SKM-1 (cell line): ENCODE measurements at regions not wholly inside any gene's neighbourhood (a gene's known extent, or its start where the extent isn't known, plus 50 kb on each side); places are given as distances from the start of the nearest gene placed in this dataset.

Experiments
- DNase-seq: peaks from one replicate; lab custom pipeline; 2025; ENCODE audit not compliant: unreplicated experiment; lab: John Stamatoyannopoulos, UW

- DNase-seq: no peak
These were observed 69.0 kb upstream of the ASAP2 start for GRCh38 chr2:9137379-9138150.

DNA sequence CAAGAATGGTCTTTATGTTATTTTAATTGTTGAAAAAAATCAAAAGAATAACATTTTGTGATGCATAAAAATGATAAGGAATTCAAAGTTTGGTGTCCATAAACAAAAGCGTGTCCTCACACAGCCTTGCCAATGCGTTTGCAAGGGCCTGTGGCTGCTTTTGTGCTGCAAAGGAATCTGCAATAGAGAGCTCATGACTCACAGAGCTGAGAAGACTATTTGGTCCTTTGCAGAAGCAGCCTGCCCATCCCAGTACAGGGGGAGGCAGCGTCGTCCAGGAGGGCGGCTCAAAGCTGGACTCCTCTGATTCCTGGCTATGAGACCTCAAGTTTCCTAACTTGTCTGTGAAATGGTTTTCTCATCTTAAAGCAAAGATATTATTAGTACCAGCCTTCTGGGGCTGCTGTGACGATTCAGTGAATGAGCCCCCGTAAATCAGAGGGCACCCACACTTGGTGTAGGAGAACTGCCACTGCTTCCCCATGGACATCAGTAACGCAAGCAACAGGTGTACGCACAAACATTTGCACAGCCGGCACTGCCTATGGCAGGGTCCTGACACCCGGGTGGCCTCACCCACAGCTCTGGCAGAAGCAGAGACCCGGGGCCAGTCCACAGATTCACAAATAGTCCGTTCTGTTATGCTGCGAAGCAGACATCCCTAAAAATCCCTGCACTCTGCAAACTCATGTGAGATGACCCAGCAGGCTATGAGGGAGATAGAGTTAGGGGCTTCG is 70.6 kb upstream of the ASAP2 start:
- DNase-seq: no peak

DNA sequence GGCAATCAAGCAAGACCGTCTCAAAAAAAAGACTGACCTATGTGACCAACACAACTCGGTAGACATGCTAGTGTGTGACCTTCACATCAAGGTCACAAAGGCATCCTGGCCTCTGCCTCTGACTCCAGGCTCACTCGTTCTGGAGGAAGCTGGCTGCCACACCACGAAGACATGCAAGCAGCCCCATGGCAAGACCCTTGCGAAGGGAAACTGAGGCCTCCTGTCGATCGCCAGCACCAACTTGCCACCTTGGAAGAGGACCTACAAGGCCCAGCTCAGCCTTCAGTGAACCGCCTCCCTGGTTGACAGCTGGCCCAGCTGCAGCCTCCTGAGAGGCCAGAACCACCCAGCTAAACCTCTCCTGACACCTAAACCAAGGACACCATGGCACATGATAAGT is 79.3 kb upstream of the ASAP2 start:
- no peak for DNase-seq

DNA sequence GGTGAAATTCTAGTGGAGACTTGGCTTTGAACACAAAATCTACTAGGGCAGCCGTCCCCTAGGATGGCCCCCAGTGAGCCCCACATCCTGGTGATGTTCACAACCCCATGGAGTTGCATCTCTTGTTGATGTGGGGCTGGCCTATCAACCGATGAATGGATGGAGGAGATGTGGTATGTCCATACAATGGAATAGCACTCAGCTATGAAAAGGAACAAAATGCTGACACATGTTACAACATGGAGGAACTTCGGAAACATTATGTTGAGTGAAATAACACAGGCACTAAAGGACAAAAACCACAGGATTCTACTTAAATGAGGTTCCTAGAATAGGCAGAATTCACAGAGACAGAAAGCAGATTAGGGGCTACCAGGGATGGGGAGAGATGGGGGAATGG is 80.1 kb upstream of the ASAP2 start:
- no peak for DNase-seq

- DNase-seq: no peak
These were observed 82.3 kb upstream of the ASAP2 start for GRCh38 chr2:9124231-9124741.

- no peak for DNase-seq
These were observed 83.5 kb upstream of the ASAP2 start for GRCh38 chr2:9123069-9123468.

DNA sequence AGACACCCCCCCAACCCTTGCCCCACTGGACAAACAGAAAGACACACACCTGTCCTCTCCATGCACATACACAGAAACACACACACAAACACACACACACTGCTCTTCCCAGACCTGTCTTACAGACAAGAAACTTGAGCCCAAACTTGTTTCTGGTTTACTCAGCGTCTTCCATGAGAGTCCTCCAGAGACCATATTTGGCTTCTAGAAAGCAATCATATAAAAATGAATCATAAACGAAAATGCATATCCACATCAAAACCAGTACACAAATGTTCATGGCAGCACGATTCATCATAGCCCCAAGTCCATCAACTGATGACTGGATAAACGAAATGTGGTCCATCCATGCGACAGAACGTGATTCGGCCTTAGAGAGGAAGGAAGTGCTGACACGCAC is 84.2 kb upstream of the ASAP2 start:
- no peak for DNase-seq

GRCh38 chr2:9118383-9118960 is 88.1 kb upstream of the ASAP2 start:
- DNase-seq: no peak

- DNase-seq: no peak
These were observed 91.4 kb upstream of the ASAP2 start for GRCh38 chr2:9115229-9115628.

- DNase-seq: no peak
These were observed 92.2 kb upstream of the ASAP2 start for GRCh38 chr2:9114458-9114857.

GRCh38 chr2:9113916-9114315 is 92.7 kb upstream of the ASAP2 start:
- no peak for DNase-seq

- DNase-seq: no peak
These were observed 93.3 kb upstream of the ASAP2 start for GRCh38 chr2:9113262-9113661.

DNA sequence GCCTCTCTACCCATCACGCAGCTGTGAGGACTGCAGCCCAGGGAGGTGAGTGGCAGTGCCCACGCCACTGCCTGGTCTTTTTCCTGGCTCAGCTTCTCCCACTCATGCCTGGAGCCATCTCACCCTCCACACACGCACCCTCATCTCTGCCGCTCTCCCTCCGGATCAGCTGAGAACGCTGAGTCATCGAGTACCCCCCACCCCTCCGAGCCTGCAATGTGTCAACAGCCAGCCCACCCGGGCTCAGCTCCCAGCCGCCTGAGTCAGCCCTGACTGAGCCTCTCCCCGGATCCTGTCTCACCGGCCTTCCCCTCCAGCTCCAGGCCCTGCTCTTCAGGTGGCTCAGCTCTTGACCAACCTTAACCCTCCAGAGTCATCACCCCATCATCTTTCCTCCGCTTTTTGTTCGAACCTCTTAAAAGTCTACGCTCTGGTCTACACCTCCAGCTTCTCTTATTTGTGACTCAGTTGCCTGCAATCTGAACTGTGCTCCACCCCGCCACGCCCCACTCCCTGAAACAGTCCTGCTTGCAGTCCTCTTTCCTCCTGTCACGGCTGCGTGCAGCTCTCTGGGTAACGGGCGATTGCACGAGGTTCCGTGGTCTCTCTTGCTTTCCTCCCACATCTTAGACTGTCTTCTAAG is 94.4 kb upstream of the ASAP2 start:
- no peak for DNase-seq

DNA sequence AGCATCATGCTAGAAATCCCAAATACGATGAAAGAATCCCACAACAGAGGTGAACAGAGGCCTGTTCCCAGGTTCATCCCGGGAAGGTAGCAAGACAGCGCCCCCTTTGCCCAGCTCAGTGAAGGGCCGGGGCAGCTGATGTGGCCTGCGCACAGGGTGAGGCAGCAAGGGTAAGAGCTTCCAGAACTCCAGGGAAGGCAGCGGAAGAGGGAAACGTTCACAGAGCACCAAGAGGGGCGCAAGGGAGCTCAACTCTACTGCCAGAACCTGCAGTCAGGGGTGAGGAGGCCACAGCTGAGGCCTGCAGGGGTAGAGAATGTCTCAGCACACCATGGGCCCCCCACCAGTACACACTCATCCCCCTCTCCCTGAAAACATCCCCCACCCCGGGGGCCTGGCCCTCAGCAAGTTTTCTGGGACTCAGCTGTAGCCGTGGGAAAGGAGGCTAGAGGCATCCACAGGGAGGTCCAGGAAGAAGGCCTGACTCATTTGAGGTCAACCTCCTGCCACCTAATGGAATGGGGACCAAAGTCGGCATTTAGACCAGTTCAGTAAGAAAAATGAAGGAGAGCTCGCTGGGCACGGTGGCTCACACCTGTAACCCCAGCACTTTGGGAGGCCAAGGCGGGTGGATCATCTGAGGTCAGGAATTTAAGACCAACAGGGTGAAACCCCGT is 95.6 kb upstream of the ASAP2 start:
- no peak for DNase-seq

GRCh38 chr2:9110346-9110884 is 96.2 kb upstream of the ASAP2 start:
- DNase-seq: no peak

DNA sequence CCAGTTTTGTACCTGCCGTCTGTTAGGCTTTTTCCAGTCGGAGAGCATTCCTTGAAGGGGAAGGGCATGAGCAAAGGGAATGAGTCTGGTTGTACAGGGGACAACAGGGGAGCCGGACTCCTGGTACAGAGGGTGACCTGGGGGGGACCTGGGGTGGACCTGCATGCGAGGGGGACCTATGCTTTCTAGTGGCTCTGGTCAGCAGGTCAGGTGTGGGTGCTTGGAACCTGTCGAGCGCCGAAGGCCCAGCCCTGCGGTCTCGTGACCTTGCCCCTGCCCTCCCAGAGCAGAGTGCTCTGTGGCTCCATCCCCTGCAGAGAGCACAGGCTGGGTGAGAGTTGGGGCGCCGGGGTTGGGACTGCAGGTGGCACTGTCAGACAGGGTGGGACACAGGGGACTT is 96.7 kb upstream of the ASAP2 start:
- DNase-seq: no peak

DNA sequence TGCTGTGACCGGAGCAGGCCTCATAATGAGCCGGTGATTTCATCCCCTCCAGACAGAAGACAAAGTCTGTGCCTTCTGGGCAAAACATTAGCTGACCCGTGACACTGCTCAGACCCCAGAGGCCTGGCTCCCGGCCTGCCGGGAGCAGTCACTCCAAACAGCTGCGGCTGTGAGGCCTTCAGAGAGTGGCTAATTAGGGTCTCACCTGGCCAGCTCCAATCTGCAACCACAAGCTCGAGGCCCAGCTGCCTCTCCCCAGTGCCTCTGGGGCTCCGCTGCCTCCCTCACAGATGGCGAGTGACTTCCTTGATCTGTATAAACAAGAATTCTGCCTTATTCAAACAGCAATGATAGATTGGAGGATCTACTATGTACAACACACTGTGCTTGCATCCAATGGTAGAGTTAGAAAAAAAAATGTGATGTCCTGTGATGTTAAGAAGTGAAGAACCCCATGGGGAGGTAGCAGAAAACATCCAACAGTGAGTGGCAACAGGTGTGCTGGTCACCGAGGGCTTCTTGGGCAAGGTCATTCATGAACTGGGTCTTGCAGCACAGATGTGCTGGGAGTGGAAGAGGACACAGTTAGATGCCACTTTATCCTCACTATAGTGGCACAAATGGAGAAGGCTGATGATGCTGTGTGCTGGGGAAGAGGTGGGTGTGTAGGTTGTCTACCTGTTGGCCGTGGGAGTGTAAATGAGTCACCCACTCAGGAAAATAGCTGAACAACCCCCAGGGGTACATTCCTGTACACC is 98.2 kb upstream of the ASAP2 start:
- DNase-seq: no peak

DNA sequence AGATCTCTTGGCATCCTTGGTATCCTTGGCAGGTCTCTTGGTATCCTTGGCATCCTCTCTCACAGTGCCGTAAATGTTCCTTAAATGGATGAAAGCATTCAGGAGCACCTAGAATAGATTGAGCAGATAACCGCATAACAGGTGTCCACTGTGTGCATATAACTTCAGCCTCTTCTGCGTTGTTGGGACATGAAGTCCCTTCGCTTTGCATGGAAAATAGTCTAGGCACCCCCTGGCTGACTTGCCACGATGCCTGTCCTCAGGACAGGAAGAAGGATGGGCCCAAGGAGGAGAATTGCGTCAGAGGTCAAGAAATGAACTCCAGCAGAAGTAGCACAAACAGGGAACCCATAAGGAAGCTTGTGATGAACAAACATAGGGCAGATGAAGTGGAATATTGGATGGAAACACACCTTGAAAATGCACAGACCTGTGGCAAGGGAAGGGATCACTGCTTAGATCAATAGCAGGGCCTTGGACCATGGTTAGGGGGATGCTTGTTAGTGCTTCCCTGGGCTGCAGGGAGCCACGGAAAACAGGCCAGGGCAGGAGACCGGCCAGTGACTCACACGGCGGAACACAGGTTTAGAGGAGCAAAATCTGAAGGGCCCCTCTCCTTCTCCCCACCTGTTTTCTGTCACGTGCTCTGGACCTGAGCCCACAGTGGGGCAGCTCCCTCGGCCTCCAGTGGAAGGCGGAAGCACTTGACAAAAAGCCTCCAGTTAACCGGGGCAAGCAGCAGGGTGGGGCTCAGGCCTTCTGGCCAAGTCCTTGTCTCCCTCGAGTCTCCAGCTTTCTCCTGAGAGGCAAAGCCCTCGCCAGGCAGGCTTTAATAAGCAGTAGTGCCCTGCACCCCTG is 99.2 kb upstream of the ASAP2 start:
- no peak for DNase-seq
